Adrenal gland (tissue), 9 donors: ENCODE measurements at regions not wholly inside any gene's neighbourhood (a gene's known extent, or its start where the extent isn't known, plus 50 kb on each side); places are given as distances from the start of the nearest gene placed in this dataset.

ENCODE experiments used
- DNase-seq, 7 donors: peaks; one replicate each; pipeline ENCODE4 v3.0.0-alpha.2; 2019 to 2020
- H3K27ac ChIP-seq, 5 donors: fragments of 200-600 bp; sonication (generic) in 4 of 5; 1 replicate in 3 of 5; 2 replicates in 2 of 5; pipeline versions ENCODE4 v1.5.1 to v1.8.0; 2016 to 2020; ENCODE audit warnings: mild to moderate bottlenecking in 1 of 5
- H3K27me3 ChIP-seq: fragments of 200-600 bp; 2 replicates; pipeline ENCODE4 v1.8.0; 2021
- H3K36me3 ChIP-seq, 2 donors: fragments of 200-600 bp; replicated peaks in 1 of 2; 1 replicate in 1 of 2; 2 replicates in 1 of 2; pipeline versions ENCODE4 v1.5.1 to v1.8.0; 2018 to 2022
- H3K4me1 ChIP-seq, 2 donors: fragments of 200-600 bp; replicated peaks in 1 of 2; 1 replicate in 1 of 2; 2 replicates in 1 of 2; pipeline versions ENCODE4 v1.5.1 to v1.8.0; 2018 to 2021
- H3K4me3 ChIP-seq, 4 donors: fragments of 200-600 bp; sonication (generic) in 3 of 4; one replicate each; pipeline ENCODE4 v1.5.1; 2016 to 2018
- H3K9me3 ChIP-seq, 3 donors: fragments of 200-600 bp; sonication (generic) in 1 of 3; replicated peaks in 1 of 3; 1 replicate in 2 of 3; 2 replicates in 1 of 3; pipeline versions ENCODE4 v1.5.1 to v1.8.0; 2016 to 2021
- POLR2A ChIP-seq, 2 donors: fragments of 450-650 bp; IDR thresholded peaks; one replicate each; pipeline ENCODE4 v1.6.1; 2017; ENCODE audit warnings: antibody characterized with exemption in 2 of 2, mild to moderate bottlenecking in 2 of 2, moderate library complexity in 1 of 2
- WGBS, 4 donors: extraction: QIAGEN DNeasy Blood & Tissue Kit in 2 of 4; methylation state at CpG; one replicate each; pipeline versions ENCODE4 v1.1.5 to v1.1.7; 2013 to 2017; 5-methylcytosine and 5-hydroxymethylcytosine counted together
- intact Hi-C, 2 donors: fragments of 100-400 bp; cut with DNase I; formaldehyde crosslinking; loops; one replicate each; pipeline versions ENCODE4 v1.14.1 to v1.15.0; 2022 to 2023
- TF ChIP-seq, protein P1 (sequence below), 6 experiments: fragments of 450-650 bp in 4 of 6; fragments of 200-600 bp in 2 of 6; sonication (generic) in 1 of 6; IDR thresholded peaks; 1 replicate in 5 of 6; 2 replicates in 1 of 6; pipeline versions ENCODE4 v1.5.1 to v1.8.0; 2016 to 2021; ENCODE audit warnings: antibody characterized with exemption in 6 of 6, mild to moderate bottlenecking in 2 of 6, moderate library complexity in 1 of 6
- donor health status: healthy with polysubstance abuse.
- donor health status: Bipolar disorder and iron deficiency.
- donor health status: DM: yes; HTN: yes; CAD: no.
- donor health status: DM: no; HTN: no; CAD: no.
- donor health status: DM: no; HTN: no; CAD: no.

GRCh38 chr1:198929961-198930599 is 291.2 kb downstream of the PTPRC start:
- 58 to 66% (median 65%) methylated on average over 9 of the region's 9 CpGs for whole genome bisulfite sequencing, 4 donors
- DNase-seq = no peak
- Histone ChIP-seq H3K4me3 (peak overlapping the region in 1 of 4 donors; percentile 4), H3K4me1 (peaks cover 15 to 17% of the 10 kb centered on the region in 2 donors), H3K27ac (peak overlapping the region in 3 of 5 donors; percentile 38 to 62 (median 48)), H3K9me3 (no peaks in the 10 kb centered on the region), H3K36me3 (no peaks in the 10 kb centered on the region), H3K27me3 (no peaks in the 10 kb centered on the region)
- intact Hi-C loops = no loop called here
- TF ChIP-seq, protein P1, sequence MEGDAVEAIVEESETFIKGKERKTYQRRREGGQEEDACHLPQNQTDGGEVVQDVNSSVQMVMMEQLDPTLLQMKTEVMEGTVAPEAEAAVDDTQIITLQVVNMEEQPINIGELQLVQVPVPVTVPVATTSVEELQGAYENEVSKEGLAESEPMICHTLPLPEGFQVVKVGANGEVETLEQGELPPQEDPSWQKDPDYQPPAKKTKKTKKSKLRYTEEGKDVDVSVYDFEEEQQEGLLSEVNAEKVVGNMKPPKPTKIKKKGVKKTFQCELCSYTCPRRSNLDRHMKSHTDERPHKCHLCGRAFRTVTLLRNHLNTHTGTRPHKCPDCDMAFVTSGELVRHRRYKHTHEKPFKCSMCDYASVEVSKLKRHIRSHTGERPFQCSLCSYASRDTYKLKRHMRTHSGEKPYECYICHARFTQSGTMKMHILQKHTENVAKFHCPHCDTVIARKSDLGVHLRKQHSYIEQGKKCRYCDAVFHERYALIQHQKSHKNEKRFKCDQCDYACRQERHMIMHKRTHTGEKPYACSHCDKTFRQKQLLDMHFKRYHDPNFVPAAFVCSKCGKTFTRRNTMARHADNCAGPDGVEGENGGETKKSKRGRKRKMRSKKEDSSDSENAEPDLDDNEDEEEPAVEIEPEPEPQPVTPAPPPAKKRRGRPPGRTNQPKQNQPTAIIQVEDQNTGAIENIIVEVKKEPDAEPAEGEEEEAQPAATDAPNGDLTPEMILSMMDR (IDR thresholded peaks at IDR 0.05) = no peak
- TF ChIP-seq POLR2A (IDR thresholded peaks at IDR 0.05) = no peak

DNA sequence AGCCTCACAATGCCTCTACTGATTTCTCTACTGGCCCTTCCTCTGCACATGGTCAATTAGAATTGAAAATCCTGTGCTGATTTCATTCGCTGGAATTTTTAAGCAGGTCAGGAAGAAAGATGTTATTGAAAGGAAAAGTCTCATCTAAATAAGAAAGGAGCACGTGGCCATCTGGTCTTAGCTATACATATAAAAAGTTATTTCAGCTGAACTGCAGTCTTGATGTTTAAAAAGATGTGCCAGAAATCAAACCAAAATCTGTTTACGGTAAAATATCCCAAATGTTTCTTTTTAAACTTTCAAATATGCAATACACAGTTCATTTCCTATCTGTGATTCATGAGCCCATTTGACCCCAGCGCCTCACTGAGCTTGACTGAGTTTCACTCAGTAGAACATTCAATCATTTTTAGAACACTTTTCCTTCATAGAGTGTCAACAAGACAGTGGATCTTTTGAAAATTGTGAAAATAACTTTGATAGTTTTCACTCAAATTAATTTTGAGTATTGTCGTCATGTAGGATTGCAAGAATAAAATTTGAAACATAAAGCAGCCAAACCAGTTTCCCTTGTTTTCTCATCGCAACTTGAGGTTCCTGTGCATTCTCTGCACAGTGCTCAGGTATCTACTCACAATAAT is 293.6 kb downstream of the PTPRC start:
- peaks cover 8 to 9% of the 10 kb centered on the region in 2 donors for H3K4me1 ChIP-seq

GRCh38 chr1:198933515-198934222 is 294.8 kb downstream of the PTPRC start:
- H3K27me3 ChIP-seq = no peaks in the 10 kb centered on the region
- no peak for DNase-seq
- WGBS, 4 donors = 78 to 84% (median 82%) methylated on average over 5 of the region's 5 CpGs
- H3K9me3 ChIP-seq = no peaks in the 10 kb centered on the region
- H3K27ac ChIP-seq = no peak overlapping the region
- intact Hi-C loops = no loop called here
- H3K4me3 ChIP-seq = peak overlapping the region in 1 of 4 donors; percentile 66
- TF ChIP-seq, protein P1 (IDR thresholded peaks at IDR 0.05) = no peak
- TF ChIP-seq POLR2A (IDR thresholded peaks at IDR 0.05) = no peak
- peaks cover 8 to 9% of the 10 kb centered on the region in 2 donors for H3K4me1 ChIP-seq
- no peaks in the 10 kb centered on the region for H3K36me3 ChIP-seq

More for the DNA sequence above, 293.6 kb downstream of the PTPRC start:
- TF ChIP-seq, protein P1 (IDR thresholded peaks at IDR 0.05) = no peak
- TF ChIP-seq POLR2A (IDR thresholded peaks at IDR 0.05) = no peak
- Histone ChIP-seq H3K4me3 (peak overlapping the region in 1 of 4 donors; percentile 14), H3K27me3 (no peaks in the 10 kb centered on the region), H3K36me3 (no peaks in the 10 kb centered on the region), H3K27ac (no peak overlapping the region), H3K9me3 (no peaks in the 10 kb centered on the region)
- intact Hi-C loops = no loop called here
- 69 to 81% (median 72%) methylated on average over 6 of the region's 6 CpGs for WGBS, 4 donors
- no peak for DNase-seq

- Histone ChIP-seq H3K27me3 (no peaks in the 10 kb centered on the region), H3K36me3 (no peaks in the 10 kb centered on the region), H3K4me3 (peak overlapping the region in 1 of 4 donors; percentile 66), H3K27ac (peak overlapping the region in 3 of 5 donors; percentile 18 to 82 (median 77)), H3K9me3 (no peaks in the 10 kb centered on the region), H3K4me1 (peaks cover 8 to 9% of the 10 kb centered on the region in 2 donors)
- 68 to 83% (median 70%) methylated on average over 2 of the region's 2 CpGs for WGBS, 4 donors
- no peak for TF ChIP-seq POLR2A (IDR thresholded peaks at IDR 0.05)
- TF ChIP-seq, protein P1 (IDR thresholded peaks at IDR 0.05) = no peak
- DNase-seq = no peak
- intact Hi-C loops = no loop called here
Observed at GRCh38 chr1:198934426-198934825, 295.6 kb downstream of the PTPRC start.
